ENCODE measurements at regions not wholly inside any gene's neighbourhood (a gene's known extent, or its start where the extent isn't known, plus 50 kb on each side); places are given as distances from the start of the nearest gene placed in this dataset.

GRCh38 chr13:40363653-40364052 is 302.8 kb downstream of the FOXO1 start:
- TF ChIP-seq CTCF (IDR thresholded peaks at IDR 0.05) (no peak), POLR2A (IDR thresholded peaks at IDR 0.05) (no peak)
